GM19324 (cell line): ENCODE measurements at regions not wholly inside any gene's neighbourhood (a gene's known extent, or its start where the extent isn't known, plus 50 kb on each side); places are given as distances from the start of the nearest gene placed in this dataset.

Experiments used
- ATAC-seq: cut with Tn5 transposase; IDR thresholded peaks from one replicate; pipeline ENCODE4 v1.9.1; 2021; ENCODE audit warnings: mild to moderate bottlenecking, moderate library complexity; ENCODE audit not compliant: unreplicated experiment, low FRiP score

DNA sequence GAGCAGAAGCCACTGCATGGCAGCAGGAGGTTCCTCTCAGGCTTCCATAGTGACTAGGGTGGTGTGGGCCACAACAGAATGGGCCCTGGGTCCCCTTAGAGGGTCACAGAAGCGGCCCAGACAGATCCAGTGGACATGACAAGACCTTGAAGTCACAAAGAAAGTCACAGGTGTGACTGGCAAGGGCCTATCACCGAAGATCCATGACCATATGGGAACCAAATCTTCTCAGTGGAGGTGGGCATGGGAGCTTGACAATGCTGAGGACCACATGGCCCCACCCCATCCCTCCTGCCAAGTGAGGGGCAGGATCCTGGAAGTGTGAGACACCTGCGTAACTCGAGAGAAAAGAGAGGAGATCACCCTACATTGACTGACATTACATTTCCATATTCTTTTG, 332.4 kb downstream of the MSX2 start:
- ATAC-seq = no peak

DNA sequence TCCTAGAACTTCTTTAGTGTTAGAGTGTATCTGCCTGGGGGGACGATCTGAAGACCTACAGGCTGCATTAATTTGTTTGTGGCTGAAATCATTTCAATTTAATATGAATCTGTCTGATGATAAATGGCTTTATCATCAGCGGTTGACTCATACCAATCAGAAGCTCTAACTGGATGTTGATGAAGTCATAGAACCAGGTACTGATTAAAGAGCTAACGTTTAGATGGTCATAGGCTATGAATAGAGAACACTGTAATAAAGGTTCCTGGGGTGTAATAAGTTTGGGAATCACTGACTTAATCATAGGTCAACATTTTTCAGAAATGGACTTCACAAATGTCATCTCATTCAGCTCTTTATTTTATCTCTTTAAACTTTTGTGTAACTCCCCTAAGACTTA, 329.9 kb downstream of the MSX2 start:
- no peak for ATAC-seq

DNA sequence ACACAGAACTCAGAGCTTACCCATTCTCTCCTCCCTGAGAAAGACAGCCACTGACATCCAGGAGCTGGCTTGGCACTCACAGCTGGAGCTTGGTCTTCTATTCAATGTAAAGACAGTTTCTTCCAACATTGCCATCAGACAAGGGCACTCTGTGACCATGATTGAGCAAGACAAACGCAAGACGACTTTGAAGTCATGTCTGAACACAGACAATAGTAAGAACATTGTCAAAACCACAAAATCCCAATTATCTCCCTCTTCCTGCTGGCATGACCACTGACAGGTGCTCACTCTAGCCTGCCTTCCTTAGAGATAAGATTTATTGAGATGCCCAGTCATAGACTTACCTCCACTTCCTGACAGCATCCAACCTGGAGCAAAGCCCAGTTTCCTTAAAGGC, 328.0 kb downstream of the MSX2 start:
- no peak for ATAC-seq

DNA sequence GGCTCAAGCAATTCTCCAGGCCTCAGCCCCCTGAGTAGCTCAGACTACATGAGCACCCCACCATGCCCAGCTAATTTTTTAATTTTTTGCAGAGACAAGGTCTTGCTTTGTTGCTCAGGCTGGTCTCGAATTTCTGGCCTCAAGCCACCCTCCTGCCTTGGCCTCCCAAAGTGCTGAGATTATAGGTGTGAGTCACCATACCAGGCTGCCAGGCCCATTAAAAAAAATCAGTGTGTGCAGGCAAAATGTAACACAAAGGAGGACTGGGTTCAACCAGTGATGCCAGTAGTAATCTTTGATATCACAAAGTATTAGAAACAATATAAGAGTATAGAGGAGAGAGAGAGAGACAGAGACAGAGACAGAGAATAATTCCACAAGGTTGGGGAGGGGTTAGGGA, 322.7 kb downstream of the MSX2 start:
- ATAC-seq = no peak

DNA sequence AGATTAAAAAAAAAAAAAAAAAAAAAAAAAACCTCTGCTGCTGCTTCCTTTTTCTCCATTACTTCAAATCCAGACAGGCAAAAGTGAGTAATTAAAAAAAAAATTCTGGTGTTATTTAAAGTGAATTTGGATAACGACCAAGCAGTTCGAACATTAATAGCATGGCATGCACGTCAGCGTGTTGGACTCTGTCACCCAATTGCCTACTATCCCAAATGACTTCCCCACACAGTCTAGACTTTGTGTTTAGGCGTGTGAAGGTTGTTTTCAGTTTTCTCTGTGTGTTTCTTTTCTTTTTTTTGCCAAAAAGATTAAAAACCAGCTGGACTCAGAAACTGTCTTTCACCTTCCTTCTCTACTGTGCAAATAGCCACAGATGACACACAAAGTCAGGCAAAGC, 321.4 kb downstream of the MSX2 start:
- no peak for ATAC-seq

DNA sequence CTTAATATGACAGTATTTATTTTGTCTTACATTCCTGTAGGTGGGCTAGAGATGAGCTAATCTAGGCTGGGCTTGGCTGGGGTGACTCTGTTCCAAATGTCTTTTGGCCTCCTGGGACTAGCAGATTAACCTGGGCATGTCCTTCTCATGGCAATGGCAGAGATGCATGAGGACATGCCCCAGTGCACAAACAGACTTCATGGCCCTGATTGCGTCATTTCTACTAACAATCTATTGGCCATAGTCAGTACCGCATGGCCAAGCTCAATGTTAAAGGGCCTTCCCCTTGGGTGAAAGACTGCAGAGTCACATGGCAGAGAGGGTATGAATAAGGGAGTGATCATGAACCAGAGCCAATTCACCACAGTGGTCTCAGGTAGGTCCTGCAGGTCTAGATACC, 313.4 kb downstream of the MSX2 start:
- ATAC-seq = no peak

DNA sequence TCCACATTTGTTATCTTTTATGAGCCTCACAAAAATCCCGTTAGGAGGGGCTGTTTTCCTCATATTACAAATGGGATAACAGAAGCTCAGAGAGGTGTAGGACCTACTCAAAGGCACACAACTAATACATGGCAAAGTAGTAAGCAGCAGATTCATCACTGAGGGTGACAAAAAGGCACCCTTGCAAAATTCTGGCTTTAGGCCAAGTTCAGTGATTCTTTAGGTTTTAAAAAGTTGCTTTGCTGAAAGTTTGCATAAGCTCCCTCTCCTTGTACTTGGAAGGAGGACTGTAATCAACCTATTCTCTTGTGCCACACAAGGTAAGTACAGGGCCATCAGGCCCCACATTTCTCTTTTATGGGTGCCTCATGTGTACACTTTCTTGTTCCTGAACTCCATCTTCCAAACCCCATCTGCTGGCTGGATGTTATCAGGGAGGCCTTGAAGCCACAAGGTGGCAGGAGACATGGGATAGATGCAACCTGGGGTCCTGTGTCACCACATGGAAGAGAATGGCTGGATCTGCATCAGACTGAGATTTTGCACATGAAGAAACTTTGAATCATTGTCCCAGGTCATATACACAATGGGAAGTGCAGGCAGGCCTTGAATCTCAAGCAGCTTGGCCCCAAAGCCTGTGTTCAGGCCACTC, 311.6 kb downstream of the MSX2 start:
- no peak for ATAC-seq

DNA sequence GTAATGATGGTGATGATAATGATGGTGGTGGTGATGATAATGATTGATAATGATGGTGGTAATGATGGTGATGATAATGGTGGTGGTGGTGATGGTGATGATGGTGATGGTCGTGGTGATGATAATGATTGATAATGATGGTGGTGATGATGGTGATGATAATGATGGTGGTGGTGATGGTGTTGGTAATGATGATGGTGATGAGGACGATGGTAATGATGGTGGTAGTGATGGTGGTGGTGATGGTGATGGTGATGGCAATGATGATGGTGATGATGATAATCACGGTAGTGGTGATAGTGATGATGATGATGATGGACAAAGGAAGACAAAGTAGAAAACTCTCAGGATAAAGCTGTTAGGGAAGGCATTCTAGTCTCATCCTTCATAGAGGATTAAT, 310.5 kb downstream of the MSX2 start:
- ATAC-seq = no peak

DNA sequence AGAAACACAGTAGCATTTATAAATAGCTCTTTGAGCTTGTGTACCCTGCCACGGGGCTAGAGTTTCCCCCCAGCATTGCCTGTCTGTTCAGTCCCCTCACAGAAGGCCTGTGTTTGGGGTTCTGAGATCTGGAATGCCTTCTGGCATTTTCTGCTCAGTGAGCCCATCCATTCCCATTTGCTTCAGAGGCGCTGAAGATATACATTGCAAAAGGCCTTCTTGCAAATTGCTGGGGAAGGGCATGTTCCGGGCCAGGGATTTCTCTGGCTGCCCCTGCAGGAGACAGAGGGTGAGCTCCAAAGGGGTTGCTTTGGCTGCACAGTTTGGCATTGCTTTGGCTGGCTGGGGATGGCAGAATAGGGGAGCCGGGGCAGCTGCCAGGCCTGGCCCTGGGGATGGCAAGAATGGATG, 308.4 kb downstream of the MSX2 start:
- no peak for ATAC-seq

DNA sequence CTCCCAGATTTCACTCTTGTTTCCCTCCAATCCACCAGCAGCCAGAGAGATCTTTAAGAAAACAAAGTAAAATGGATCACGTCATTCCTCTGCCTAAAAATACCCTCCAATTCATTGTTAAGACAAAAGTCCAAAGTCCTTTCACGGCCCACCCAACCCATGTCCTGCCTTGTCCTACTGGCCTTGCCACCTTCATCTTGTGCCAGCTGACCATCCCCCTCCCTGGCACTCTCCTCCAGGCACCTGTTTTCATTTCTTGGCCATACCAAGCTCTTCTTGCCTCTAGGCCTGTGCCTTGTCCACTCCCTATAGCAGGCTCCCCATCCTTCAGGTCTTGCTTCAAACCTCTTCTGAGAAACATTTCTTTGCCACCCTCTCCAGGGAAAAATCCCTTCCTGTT, 307.6 kb downstream of the MSX2 start:
- ATAC-seq = no peak

DNA sequence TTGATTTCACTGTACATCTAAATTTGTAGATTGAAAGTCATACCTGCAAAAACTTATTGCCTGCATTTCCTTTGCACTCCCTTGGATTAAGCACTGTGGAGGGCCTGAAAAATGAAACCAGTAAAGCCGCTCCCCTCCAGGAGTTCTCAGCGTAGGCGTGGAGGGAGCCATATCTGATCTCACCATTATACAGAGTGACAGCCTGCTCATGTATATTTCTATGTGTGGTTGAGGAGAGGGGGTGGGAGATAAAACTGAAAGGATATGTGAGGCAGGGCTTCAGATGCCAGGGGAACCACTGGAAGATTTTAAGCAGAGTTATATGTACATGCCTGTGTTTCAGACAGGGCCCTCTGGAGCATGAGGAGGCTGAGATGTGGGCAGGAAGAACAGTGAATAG, 303.0 kb downstream of the MSX2 start:
- ATAC-seq = no peak

DNA sequence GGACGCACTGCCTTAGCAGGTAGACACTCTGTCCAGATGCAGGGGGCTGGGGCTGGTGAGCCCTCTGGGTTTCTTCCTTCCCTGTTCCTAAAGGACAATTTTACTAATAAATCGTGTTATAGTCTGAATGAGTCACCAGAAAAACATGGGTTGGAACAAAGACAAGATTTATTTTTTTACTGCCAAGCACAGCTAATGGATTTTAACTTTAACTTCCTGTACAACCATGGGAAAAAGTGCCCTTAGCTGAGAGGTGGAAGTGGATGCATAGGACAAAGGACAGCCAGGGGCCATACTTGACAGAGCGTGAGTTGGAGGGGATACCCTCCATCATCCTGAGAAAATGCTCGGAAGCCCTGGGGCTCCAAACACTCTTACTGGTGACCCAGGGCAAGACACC, 300.7 kb downstream of the MSX2 start:
- no peak for ATAC-seq

DNA sequence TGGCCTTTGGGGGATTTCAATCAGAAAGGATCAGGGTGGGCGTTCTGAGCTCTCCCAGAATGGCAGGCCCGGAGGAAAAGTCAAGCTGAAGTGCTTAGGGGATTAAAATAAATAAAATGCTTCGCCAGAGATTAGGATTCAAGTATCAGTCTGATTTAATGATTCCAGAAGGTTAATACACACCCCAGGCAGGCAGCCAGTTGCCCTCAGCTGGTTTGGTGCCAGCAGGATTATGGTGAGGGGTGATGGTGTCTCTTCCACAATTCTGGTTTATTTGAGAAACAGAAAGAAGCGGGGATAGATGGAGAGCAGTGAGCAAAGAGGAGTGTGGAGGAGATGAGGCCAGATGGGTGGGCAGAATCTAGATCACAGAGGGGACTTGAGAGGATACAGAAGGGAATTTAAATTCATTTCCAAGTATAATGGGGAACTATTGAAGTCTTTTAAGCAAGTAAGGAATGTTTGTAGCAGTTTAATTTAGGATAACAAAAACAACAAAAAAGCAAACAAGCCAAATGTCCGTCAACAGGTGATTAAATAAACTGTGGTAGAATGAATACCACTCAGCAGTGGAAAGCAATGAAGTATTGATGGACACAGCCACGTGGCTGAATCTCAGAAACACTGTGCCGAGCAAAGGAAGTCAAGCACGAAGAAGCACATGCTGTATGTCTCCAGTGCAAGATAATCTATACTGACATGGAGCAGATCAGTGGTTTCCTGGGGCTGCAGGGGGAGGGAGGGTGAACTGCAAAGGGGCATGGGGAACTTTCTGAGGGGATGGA, 297.7 kb downstream of the MSX2 start:
- ATAC-seq = no peak

DNA sequence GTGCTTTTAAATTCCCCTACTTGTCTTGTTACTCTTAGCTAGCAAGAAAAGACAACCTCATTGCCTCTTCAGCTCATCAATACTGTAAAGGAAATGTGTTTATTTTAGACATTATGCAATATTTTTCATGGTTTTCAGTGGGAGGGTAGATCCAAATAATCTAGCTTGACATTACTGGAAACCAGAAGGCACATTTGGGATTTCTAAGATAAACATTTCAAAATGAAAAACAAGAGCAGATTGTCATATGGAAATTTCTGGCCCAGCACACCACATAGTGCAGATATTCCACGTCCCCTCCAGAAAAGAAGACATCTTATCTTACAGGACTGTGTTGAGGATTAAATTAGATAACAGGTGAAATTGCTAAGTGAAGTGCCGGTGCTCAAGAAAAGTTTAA, 296.9 kb downstream of the MSX2 start:
- ATAC-seq = no peak

DNA sequence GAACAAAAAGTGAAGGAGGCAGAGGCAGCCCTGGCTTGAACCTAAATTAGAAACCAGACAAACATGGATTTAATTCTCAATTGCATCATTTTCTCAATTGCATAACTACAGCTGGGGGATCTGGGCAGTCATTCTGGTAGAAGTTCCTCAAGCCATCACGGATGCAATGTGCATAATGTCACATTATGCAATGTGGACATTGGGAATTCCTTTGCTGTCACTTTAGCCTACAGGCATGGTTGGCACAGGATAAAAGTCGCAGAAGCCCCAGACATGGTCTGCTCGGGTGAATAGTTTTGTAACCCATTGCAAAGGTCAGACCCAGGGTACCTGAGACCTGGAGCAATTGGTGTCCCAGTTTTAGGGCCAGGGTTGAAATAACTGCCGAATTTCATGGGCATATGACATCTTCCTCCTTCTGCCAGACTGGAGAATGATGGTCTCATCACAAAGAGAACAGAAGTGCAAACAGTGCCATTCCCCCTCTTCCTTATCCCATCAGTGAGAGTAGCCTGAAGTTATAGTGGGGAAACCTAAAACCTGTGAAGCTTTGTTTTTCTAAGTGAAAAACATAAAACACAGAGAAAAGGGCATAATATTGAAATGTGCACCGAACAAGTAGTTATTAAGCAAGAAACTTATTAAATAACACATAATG, 290.8 kb downstream of the MSX2 start:
- ATAC-seq = no peak

DNA sequence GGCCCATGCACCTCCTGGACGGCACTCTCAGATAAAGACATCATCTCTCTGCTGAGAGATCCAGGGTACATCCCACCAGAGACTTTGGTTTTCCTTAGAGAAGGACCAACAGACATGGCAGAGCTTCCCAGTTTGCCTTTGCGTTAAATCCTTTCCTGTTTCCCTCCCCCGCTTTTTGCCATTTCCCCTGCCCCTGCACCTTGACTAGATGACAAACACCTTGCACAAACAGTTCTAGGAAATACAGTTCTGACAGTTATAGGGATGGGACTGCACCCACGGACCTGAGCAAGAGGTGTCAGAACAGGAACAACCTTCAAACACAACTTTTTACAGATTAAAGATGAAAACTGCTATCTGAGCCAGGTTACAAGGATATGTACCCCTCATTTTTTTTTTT, 288.9 kb downstream of the MSX2 start:
- no peak for ATAC-seq

DNA sequence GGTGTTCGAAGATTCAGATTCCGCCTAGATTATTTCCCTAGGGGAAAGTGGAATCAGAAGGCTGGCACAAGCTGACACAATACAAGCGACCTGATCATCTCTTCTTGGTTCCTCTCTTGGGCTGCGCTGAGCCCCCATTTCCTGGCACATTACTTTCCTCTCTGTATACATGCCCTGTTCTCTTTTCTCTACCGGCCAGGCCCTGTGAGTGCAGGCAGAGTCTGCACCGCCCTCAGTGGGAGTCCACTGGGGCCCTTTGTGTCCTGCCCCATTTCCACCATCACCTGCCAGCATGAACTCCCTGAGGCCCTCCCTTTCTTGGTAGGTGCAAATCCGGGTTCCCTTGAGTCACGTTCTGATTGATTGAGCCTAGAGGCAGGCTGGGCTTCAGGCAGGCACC, 287.9 kb downstream of the MSX2 start:
- no peak for ATAC-seq

DNA sequence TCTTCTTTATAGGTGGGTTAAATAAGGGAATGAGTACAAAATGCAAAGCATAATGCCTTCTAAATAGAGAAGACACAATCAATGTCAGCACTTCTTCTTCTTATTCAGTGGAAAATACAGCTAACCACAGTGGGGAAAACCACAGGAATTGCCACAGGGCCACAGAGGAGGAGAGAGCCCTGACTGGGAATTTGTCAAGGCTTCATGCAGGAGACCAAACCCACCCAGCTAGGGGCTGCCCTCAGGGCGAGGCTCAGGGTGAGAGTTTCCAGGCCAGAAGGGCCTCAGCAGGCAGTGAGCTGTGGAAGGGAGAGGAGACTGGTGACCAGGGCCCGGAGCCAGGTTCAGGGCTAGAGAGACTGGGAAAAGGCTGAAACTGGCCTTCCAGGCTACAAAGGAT, 279.1 kb downstream of the MSX2 start:
- no peak for ATAC-seq

DNA sequence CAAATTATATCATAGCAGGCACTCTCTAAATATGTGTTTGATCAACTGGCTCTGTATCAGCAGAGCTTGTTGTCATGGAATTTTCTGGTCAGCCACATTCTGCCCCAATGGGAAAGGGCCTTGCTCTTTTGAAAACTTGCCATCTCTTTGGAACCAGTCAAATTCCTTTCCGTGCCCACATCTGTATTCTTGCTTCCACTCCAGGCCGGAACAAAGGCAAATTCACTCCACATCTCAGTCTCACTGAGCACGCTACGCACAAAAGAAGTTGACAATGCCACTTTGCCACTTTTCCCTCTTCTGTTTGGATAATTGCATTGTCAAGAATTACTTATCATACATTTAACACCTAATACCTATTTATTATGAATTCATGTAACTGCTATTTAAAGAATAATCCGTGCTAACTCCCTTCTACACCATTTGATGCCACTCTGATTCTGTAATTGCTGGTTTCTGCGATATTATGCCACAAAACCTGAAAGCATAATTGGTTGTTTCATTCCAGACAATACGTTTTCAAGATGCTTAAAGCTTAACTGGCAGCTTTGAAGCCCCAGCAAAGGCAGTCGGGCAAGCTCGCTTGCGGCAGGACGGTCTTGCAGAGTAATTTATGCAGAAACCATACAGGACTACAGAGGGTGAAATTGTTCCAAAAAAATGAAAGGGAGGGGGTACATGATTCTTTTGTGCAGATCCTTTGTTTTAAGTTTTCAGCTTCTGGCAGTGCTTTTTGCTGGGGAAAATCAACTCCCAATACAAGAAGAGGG, 277.7 kb downstream of the MSX2 start:
- no peak for ATAC-seq

DNA sequence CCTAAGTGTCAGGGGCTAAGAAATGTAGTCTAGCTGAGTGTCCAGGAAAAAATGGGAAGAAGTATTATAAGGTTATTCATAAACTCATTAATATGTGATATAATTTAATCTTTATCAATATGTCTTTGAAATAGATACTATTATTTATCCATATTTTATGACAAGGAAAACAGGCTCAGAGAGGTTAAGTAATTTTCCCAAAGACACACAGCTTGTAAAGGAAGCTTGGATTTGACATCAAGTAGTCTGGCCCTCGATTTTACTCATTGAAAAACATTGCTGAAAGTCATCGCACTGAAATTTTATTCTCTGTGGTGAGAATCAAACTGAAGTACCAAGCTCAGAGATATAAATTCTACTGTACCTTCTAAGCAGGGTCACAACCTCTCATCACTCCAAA, 276.9 kb downstream of the MSX2 start:
- no peak for ATAC-seq

DNA sequence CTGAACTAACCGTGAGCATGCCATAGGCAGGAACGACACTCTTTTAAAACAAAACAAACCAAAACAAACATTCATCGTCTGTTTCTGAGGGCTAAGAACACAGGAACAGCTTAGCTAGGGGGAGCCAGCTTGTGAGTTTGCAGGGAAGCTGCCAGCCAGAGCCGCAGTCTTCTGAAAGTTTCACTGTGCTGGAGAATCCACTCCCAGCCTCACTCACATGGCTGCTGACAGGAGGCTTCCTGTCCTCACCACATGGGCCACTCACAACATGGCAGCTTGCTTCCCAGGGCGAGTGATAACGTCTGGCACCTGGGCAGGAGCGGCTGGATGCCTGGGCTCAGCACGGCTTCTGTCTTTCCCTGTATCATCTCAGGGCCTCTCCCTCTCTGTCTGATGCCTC, 275.2 kb downstream of the MSX2 start:
- ATAC-seq = no peak
